WTC11 (cell line): ENCODE measurements at regions not wholly inside any gene's neighbourhood (a gene's known extent, or its start where the extent isn't known, plus 50 kb on each side); places are given as distances from the start of the nearest gene placed in this dataset.

ENCODE experiments used
- CTCF ChIP-seq: fragments of 200-600 bp; IDR thresholded peaks from 2 replicates; pipeline ENCODE4 v1.8.0; 2022; ENCODE audit warnings: antibody characterized with exemption
- ZNF396 ChIP-seq: fragments of 250-450 bp; sonication (Bioruptor Pico); IDR thresholded peaks from 2 replicates; pipeline ENCODE4 v1.8.0; 2021; ENCODE audit warnings: mild to moderate bottlenecking, moderate library complexity, borderline replicate concordance
- TF ChIP-seq, protein P1 (sequence below): sonication (generic); formaldehyde crosslinking; IDR thresholded peaks from 2 replicates; pipeline ENCODE4 v1.8.0; 2023; ENCODE audit warnings: missing genetic modification reagents, mild to moderate bottlenecking, borderline replicate concordance

DNA sequence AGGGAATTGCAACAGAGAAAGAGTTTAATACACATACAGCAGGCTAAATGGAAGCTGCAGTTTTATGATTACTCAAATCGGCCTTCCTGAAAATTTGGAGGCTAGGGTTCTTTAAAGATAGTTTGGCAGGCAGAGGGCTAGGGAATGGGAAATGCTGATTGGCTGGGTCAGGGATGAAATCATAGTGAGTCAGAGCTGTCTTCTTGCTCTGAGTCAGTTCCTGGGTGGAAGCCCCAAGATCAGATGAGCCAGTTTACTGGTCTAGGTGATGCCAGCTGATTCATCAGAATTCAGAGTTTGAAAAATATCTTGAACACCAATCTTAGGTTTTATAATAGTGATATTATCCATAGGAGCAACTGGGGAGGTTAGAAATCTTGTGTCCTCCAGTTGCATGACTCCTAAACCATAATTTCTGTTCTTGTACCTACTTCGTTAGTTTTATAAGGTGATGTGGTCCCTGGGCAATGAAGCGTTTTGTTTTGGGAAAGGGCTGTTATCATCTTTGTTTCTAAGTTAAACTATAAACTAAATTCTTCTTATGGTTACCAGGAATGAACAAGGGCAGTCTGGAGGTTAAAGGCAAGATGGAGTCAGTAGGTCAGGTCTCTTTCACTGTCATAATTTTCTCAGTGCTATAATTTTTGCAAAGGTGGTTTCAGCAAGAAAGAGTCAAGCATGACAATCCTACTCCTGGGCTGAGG is 257.8 kb upstream of the CCDC196 start:
- no peak for TF ChIP-seq CTCF
- TF ChIP-seq ZNF396 (CRISPR knock-in tag): no peak
- TF ChIP-seq, protein P1, sequence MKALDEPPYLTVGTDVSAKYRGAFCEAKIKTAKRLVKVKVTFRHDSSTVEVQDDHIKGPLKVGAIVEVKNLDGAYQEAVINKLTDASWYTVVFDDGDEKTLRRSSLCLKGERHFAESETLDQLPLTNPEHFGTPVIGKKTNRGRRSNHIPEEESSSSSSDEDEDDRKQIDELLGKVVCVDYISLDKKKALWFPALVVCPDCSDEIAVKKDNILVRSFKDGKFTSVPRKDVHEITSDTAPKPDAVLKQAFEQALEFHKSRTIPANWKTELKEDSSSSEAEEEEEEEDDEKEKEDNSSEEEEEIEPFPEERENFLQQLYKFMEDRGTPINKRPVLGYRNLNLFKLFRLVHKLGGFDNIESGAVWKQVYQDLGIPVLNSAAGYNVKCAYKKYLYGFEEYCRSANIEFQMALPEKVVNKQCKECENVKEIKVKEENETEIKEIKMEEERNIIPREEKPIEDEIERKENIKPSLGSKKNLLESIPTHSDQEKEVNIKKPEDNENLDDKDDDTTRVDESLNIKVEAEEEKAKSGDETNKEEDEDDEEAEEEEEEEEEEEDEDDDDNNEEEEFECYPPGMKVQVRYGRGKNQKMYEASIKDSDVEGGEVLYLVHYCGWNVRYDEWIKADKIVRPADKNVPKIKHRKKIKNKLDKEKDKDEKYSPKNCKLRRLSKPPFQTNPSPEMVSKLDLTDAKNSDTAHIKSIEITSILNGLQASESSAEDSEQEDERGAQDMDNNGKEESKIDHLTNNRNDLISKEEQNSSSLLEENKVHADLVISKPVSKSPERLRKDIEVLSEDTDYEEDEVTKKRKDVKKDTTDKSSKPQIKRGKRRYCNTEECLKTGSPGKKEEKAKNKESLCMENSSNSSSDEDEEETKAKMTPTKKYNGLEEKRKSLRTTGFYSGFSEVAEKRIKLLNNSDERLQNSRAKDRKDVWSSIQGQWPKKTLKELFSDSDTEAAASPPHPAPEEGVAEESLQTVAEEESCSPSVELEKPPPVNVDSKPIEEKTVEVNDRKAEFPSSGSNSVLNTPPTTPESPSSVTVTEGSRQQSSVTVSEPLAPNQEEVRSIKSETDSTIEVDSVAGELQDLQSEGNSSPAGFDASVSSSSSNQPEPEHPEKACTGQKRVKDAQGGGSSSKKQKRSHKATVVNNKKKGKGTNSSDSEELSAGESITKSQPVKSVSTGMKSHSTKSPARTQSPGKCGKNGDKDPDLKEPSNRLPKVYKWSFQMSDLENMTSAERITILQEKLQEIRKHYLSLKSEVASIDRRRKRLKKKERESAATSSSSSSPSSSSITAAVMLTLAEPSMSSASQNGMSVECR (CRISPR knock-in tag): no peak
